ENCODE measurements at regions not wholly inside any gene's neighbourhood (a gene's known extent, or its start where the extent isn't known, plus 50 kb on each side); places are given as distances from the start of the nearest gene placed in this dataset.

- no peak overlapping the region for H3K27ac ChIP-seq (ENCODE audit: insufficient read length, low read depth, low read length)
- no peaks in the 10 kb centered on the region for H3K27me3 Mint-ChIP-seq (ENCODE audit: low read depth)
- no peaks in the 10 kb centered on the region; a peak in 1 of 7 replicates for H3K36me3 Mint-ChIP-seq (ENCODE audit: insufficient read depth in 1 of 3, low read depth in 3 of 3)
- H3K56ac ChIP-seq (ENCODE audit: insufficient read length, low read depth, low read length): no peak overlapping the region
- no peaks in the 10 kb centered on the region for H3K79me2 ChIP-seq (ENCODE audit: insufficient read depth, low read length)
- no peak for DNase-seq
- H3K27me3 ChIP-seq (ENCODE audit: insufficient read depth, low read length): no peaks in the 10 kb centered on the region
- H3K4me1 Mint-ChIP-seq: peaks cover 0 to 5% of the 10 kb centered on the region in 2 experiments; a peak in 3 of 4 replicates
- no peak overlapping the region for H3K4ac ChIP-seq (ENCODE audit: low read depth, low read length)
- no peak overlapping the region for H3K23ac ChIP-seq (ENCODE audit: insufficient read length, low read depth, low read length)
- H3K4me3 Mint-ChIP-seq: no peak overlapping the region
- no peak overlapping the region for H3T11ph ChIP-seq (ENCODE audit: low read length)
- H3K9me3 Mint-ChIP-seq: no peaks in the 10 kb centered on the region; a peak in 1 of 5 replicates
- H4K8ac ChIP-seq (replicated peaks; ENCODE audit: insufficient read length, low read depth, low read length): no peak overlapping the region
- no peak overlapping the region for H4K5ac ChIP-seq (ENCODE audit: insufficient read length, low read depth, low read length)
- peak overlapping the region in 1 of 3 experiments; percentile 6; a peak in 1 of 7 replicates for H3K27ac Mint-ChIP-seq
- no peak overlapping the region for H2BK15ac ChIP-seq (ENCODE audit: low read depth, low read length)
- no peak for TF ChIP-seq CTCF (conservative IDR thresholded peaks at IDR 0.05)
- H2BK5ac ChIP-seq (ENCODE audit: insufficient read length, low read length): no peak overlapping the region
- no peaks in the 10 kb centered on the region for H3K79me1 ChIP-seq (ENCODE audit: insufficient read depth, low read depth, low read length, poor library complexity, severe bottlenecking)
- no peak overlapping the region for H2AK5ac ChIP-seq (ENCODE audit: insufficient read length, low read length)
- no peaks in the 10 kb centered on the region for H3K23me2 ChIP-seq (ENCODE audit: insufficient read length, low read depth, low read length, poor library complexity, severe bottlenecking)
- no peaks in the 10 kb centered on the region for H3K9me3 ChIP-seq (ENCODE audit: control insufficient read depth, low read depth, low read length)
- H3K9ac ChIP-seq (ENCODE audit: extremely low read depth, insufficient read length, low read length): no peak overlapping the region
- H3K4me1 ChIP-seq (ENCODE audit: insufficient read depth, low read length): no peaks in the 10 kb centered on the region
- no peak overlapping the region for H2AFZ ChIP-seq (ENCODE audit: low read length)
- no peaks in the 10 kb centered on the region for H4K20me1 ChIP-seq (ENCODE audit: control insufficient read depth, insufficient read depth, insufficient read length)
- H2BK120ac ChIP-seq (ENCODE audit: low read depth, low read length, poor library complexity, severe bottlenecking): no peak overlapping the region
- H2BK12ac ChIP-seq (ENCODE audit: insufficient read length, low read depth, low read length): no peak overlapping the region
- no peak overlapping the region for H4K91ac ChIP-seq (ENCODE audit: insufficient read length, low read depth, low read length)
- H3K4me2 ChIP-seq (ENCODE audit: insufficient read depth, insufficient read length, low read length): no peak overlapping the region
- H3K18ac ChIP-seq (ENCODE audit: insufficient read length, low read depth, low read length): no peak overlapping the region
- H2BK20ac ChIP-seq (ENCODE audit: low read depth, low read length, poor library complexity, severe bottlenecking): no peak overlapping the region
- no peak overlapping the region for H3K14ac ChIP-seq (ENCODE audit: insufficient read depth, low read length)
- no CpG with 5 or more reads among the region's 6 CpGs for WGBS (ENCODE audit: extremely low coverage, insufficient read length, low lambda C conversion rate)
Measured at GRCh38 chr5:110019119-110019518, 329.4 kb downstream of the MAN2A1 start.

All from H9 (cell line).